ENCODE measurements at regions not wholly inside any gene's neighbourhood (a gene's known extent, or its start where the extent isn't known, plus 50 kb on each side); places are given as distances from the start of the nearest gene placed in this dataset.

- DNase-seq (ENCODE audit: low read depth) = no peak
Observed at GRCh38 chr7:25996006-25996408, 156.0 kb upstream of the NFE2L3 start.

- no peak for DNase-seq (ENCODE audit: low read depth)
Observed at GRCh38 chr7:25998499-25998898, 153.5 kb upstream of the NFE2L3 start.

- no peak for DNase-seq (ENCODE audit: low read depth)
Observed at GRCh38 chr7:26000841-26001240, 151.2 kb upstream of the NFE2L3 start.

GRCh38 chr7:26001662-26002244 is 150.2 kb upstream of the NFE2L3 start:
- DNase-seq (ENCODE audit: low read depth) = no peak

- DNase-seq (ENCODE audit: low read depth) = no peak
Observed at GRCh38 chr7:26005683-26006410, 146.2 kb upstream of the NFE2L3 start.

GRCh38 chr7:26006426-26006825 is 145.6 kb upstream of the NFE2L3 start:
- no peak for DNase-seq (ENCODE audit: low read depth)

- DNase-seq (ENCODE audit: low read depth) = no peak
Observed at GRCh38 chr7:26007510-26007909, 144.5 kb upstream of the NFE2L3 start.

- DNase-seq (ENCODE audit: low read depth) = no peak
Observed at GRCh38 chr7:26008428-26008827, 143.6 kb upstream of the NFE2L3 start.

- no peak for DNase-seq (ENCODE audit: low read depth)
Observed at GRCh38 chr7:26011039-26011696, 140.8 kb upstream of the NFE2L3 start.

- DNase-seq (ENCODE audit: low read depth) = no peak
Observed at GRCh38 chr7:26013551-26014083, 138.4 kb upstream of the NFE2L3 start.

- no peak for DNase-seq (ENCODE audit: low read depth)
Observed at GRCh38 chr7:26022982-26023381, 129.0 kb upstream of the NFE2L3 start.

GRCh38 chr7:26029911-26030310 is 122.1 kb upstream of the NFE2L3 start:
- DNase-seq (ENCODE audit: low read depth) = no peak

GRCh38 chr7:26034391-26034790 is 117.6 kb upstream of the NFE2L3 start:
- DNase-seq (ENCODE audit: low read depth) = no peak

GRCh38 chr7:26035552-26035951 is 116.4 kb upstream of the NFE2L3 start:
- DNase-seq (ENCODE audit: low read depth) = no peak

GRCh38 chr7:26036092-26036491 is 115.9 kb upstream of the NFE2L3 start:
- DNase-seq (ENCODE audit: low read depth) = no peak

- DNase-seq (ENCODE audit: low read depth) = no peak
Observed at GRCh38 chr7:26038201-26038990, 113.6 kb upstream of the NFE2L3 start.

GRCh38 chr7:26040085-26040484 is 111.9 kb upstream of the NFE2L3 start:
- DNase-seq (ENCODE audit: low read depth) = no peak

GRCh38 chr7:26042237-26042636 is 109.8 kb upstream of the NFE2L3 start:
- no peak for DNase-seq (ENCODE audit: low read depth)

GRCh38 chr7:26043801-26044200 is 108.2 kb upstream of the NFE2L3 start:
- no peak for DNase-seq (ENCODE audit: low read depth)

GRCh38 chr7:26044320-26044719 is 107.7 kb upstream of the NFE2L3 start:
- no peak for DNase-seq (ENCODE audit: low read depth)

- no peak for DNase-seq (ENCODE audit: low read depth)
Observed at GRCh38 chr7:26046150-26046549, 105.8 kb upstream of the NFE2L3 start.

GRCh38 chr7:26046878-26047277 is 105.1 kb upstream of the NFE2L3 start:
- DNase-seq (ENCODE audit: low read depth) = no peak

All from stimulated activated CD8-positive, alpha-beta memory T cell treated with anti-CD3 and anti-CD28 coated beads, Interleukin-12 subunit alpha, Interleukin-12 subunit beta, amount 100 ng/mL, for 4 hours (primary cell).